HepG2 (cell line): ENCODE measurements at regions not wholly inside any gene's neighbourhood (a gene's known extent, or its start where the extent isn't known, plus 50 kb on each side); places are given as distances from the start of the nearest gene placed in this dataset.

Experiments
- ATAC-seq: fragments of 200-7000 bp; cut with Tn5 transposase; 3 replicates; pipeline ENCODE4 v1.9.1; 2020; ENCODE audit warnings: mild to moderate bottlenecking, moderate library complexity
- BruUV-seq: library from RNA; stranded (reverse); fragments of 400-500 nt; replicated peaks from 2 replicates; lab custom pipeline; 2021; lab: Mats Ljungman, UMichigan
- CTCF ChIA-PET: fragments of 300-600 bp; formaldehyde crosslinking; extraction: SDS; loops from one replicate; lab custom pipeline; 2021; ENCODE audit warnings: low total read pairs, inconsistent platforms, low intra/inter-chr PET ratio; lab: Yijun Ruan, JAX
- POLR2A ChIA-PET: fragments of 350-600 bp; sonication (Branson Sonifier 250); formaldehyde crosslinking; loops from one replicate; lab custom pipeline; 2020; ENCODE audit warnings: antibody characterized with exemption, inconsistent platforms; lab: Yijun Ruan, JAX
- DNase-seq: peaks from one replicate; pipeline ENCODE4 v3.0.0-alpha.2; 2015; ENCODE audit warnings: low spot score
- FAIRE-seq: peaks from 3 replicates; lab custom pipeline; 2011; peaks lifted over from hg19 to GRCh38; lab: Jason Lieb, UNC
- H2AFZ ChIP-seq: one replicate; pipeline ENCODE4 v1.6.1; 2011; ENCODE audit warnings: low read length, inconsistent platforms
- H3K27ac ChIP-seq: fragments of 300-600 bp; 3 replicates; pipeline ENCODE4 v1.8.0; 2011; ENCODE audit warnings: mixed run types, mild to moderate bottlenecking, mixed read lengths, low read length, inconsistent platforms; ENCODE audit not compliant: insufficient read depth; ENCODE audit errors: extremely low read length
- H3K27me3 ChIP-seq, 2 experiments: fragments of 200-600 bp in 1 of 2; 2 replicates in 1 of 2; 3 replicates in 1 of 2; pipeline versions ENCODE4 v1.6.0 to v1.8.0; 2011; ENCODE audit warnings: low read length in 2 of 2, mild to moderate bottlenecking in 2 of 2, moderate library complexity in 2 of 2, inconsistent platforms in 1 of 2; ENCODE audit not compliant: insufficient read depth in 2 of 2, control insufficient read depth in 1 of 2
- H3K36me3 ChIP-seq, 2 experiments: fragments of 200-600 bp in 1 of 2; replicated peaks in 1 of 2; 2 replicates in 1 of 2; 3 replicates in 1 of 2; pipeline versions ENCODE4 v1.5.1 to v1.8.0; 2011; ENCODE audit warnings: low read length in 2 of 2, inconsistent platforms in 1 of 2; ENCODE audit not compliant: insufficient read depth in 2 of 2, control insufficient read depth in 1 of 2
- H3K4me1 ChIP-seq: 2 replicates; pipeline ENCODE4 v1.5.1; 2012; ENCODE audit warnings: low read length, inconsistent platforms; ENCODE audit not compliant: insufficient read depth
- H3K4me2 ChIP-seq: 2 replicates; pipeline ENCODE4 v1.6.0; 2011; ENCODE audit warnings: low read depth, low read length, inconsistent platforms
- H3K4me3 ChIP-seq, 3 experiments: fragments of 200-600 bp in 1 of 3; sonication (generic), shearing (Covaris generic) in 1 of 3; replicated peaks in 1 of 3; 2 replicates each; pipeline ENCODE4 v1.5.1; 2011 to 2016; ENCODE audit warnings: low read length in 3 of 3, inconsistent platforms in 2 of 3, low read depth in 2 of 3, mild to moderate bottlenecking in 2 of 3, control low read depth in 1 of 3, mixed read lengths in 1 of 3; ENCODE audit not compliant: insufficient read depth in 1 of 3
- H3K79me2 ChIP-seq: one replicate; pipeline ENCODE4 v1.6.1; 2011; ENCODE audit warnings: low read length, inconsistent platforms; ENCODE audit not compliant: insufficient read depth
- H3K9ac ChIP-seq: 2 replicates; pipeline ENCODE4 v1.6.0; 2011; ENCODE audit warnings: mild to moderate bottlenecking, low read depth, low read length, inconsistent platforms; ENCODE audit not compliant: insufficient read depth
- H3K9me3 ChIP-seq: 2 replicates; pipeline ENCODE4 v1.5.1; 2012; ENCODE audit warnings: mild to moderate bottlenecking, low read length
- H4K20me1 ChIP-seq: 2 replicates; pipeline ENCODE4 v1.6.0; 2011; ENCODE audit warnings: inconsistent platforms, mild to moderate bottlenecking, low read length, moderate library complexity; ENCODE audit not compliant: insufficient read depth
- ELF1 ChIP-seq: sonication (generic); formaldehyde crosslinking; IDR thresholded peaks from 2 replicates; pipeline ENCODE4 v1.4.0; 2020; ENCODE audit warnings: missing genetic modification reagents
- FOSL1 ChIP-seq: sonication (generic); formaldehyde crosslinking; IDR thresholded peaks from 2 replicates; pipeline ENCODE4 v1.9.0; 2021; ENCODE audit warnings: missing genetic modification reagents, borderline replicate concordance
- FOSL2 ChIP-seq: sonication (generic); formaldehyde crosslinking; IDR thresholded peaks from 2 replicates; pipeline ENCODE4 v1.4.0; 2020; ENCODE audit warnings: missing genetic modification reagents
- GPN1 ChIP-seq: sonication (generic); formaldehyde crosslinking; IDR thresholded peaks from 2 replicates; pipeline ENCODE4 v1.5.1; 2020; ENCODE audit warnings: missing genetic modification reagents, borderline replicate concordance
- HOXA7 ChIP-seq: sonication (generic); formaldehyde crosslinking; IDR thresholded peaks from 2 replicates; pipeline ENCODE4 v1.8.1; 2022; ENCODE audit warnings: mild to moderate bottlenecking, missing genetic modification reagents, moderate library complexity
- MIER2 ChIP-seq: IDR thresholded peaks from 2 replicates; pipeline ENCODE4 v1.6.1; 2016; ENCODE audit warnings: missing biosample characterization, missing genetic modification reagents
- MIXL1 ChIP-seq: IDR thresholded peaks from 2 replicates; pipeline ENCODE4 v1.6.1; 2016
- SP5 ChIP-seq: IDR thresholded peaks from 2 replicates; pipeline ENCODE4 v1.6.1; 2016; ENCODE audit warnings: low read depth, borderline replicate concordance
- WGBS: methylation state at CpG from one replicate; pipeline ENCODE4 v1.1.6; 2017; ENCODE audit warnings: low lambda C conversion rate; 5-methylcytosine and 5-hydroxymethylcytosine counted together
- in situ Hi-C: cut with HindIII; loops from 2 replicates; pipeline ENCODE4 v1.10.0; 2017; ENCODE audit warnings: low pct_unique_long_range_greater_than_20kb; ENCODE audit not compliant: extremely low pct_ligation_motif_present
- intact Hi-C: fragments of 100-400 bp; cut with micrococcal nuclease; formaldehyde crosslinking; loops from one replicate; pipeline ENCODE4 v1.10.0; 2022; ENCODE audit not compliant: unreplicated experiment
- TF ChIP-seq, protein P1 (sequence below): sonication (generic); formaldehyde crosslinking; IDR thresholded peaks from 2 replicates; pipeline ENCODE4 v1.4.0; 2020; ENCODE audit warnings: missing genetic modification reagents
- TF ChIP-seq, protein P2 (sequence below): sonication (generic); formaldehyde crosslinking; IDR thresholded peaks from 2 replicates; pipeline ENCODE4 v1.4.0; 2020; ENCODE audit warnings: missing genetic modification reagents
- TF ChIP-seq, protein P3 (sequence below): sonication (generic); formaldehyde crosslinking; conservative IDR thresholded peaks from 2 replicates; pipeline ENCODE4 v1.4.0; 2020; ENCODE audit warnings: mild to moderate bottlenecking, missing genetic modification reagents, moderate library complexity

DNA sequence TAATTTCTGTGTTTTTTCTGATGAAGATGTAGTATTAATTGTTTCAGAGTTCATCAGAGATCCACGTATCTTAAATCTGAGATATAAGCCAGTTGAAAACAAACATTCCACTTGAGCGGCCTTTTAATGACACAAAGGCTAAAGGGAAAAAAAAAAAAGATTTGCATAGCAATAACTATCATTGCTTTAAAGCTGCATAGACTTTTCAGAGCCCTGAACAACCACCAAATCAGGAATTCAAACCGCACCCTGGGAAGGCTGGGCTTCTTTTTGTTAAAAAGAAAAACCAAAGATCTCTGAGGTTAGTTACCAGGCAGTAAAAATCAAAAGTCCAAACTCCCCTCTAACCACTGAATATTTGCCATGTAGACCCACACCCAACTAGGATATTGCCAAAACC is 206.0 kb downstream of the HHIP start (continued):
- TF ChIP-seq, protein P1, sequence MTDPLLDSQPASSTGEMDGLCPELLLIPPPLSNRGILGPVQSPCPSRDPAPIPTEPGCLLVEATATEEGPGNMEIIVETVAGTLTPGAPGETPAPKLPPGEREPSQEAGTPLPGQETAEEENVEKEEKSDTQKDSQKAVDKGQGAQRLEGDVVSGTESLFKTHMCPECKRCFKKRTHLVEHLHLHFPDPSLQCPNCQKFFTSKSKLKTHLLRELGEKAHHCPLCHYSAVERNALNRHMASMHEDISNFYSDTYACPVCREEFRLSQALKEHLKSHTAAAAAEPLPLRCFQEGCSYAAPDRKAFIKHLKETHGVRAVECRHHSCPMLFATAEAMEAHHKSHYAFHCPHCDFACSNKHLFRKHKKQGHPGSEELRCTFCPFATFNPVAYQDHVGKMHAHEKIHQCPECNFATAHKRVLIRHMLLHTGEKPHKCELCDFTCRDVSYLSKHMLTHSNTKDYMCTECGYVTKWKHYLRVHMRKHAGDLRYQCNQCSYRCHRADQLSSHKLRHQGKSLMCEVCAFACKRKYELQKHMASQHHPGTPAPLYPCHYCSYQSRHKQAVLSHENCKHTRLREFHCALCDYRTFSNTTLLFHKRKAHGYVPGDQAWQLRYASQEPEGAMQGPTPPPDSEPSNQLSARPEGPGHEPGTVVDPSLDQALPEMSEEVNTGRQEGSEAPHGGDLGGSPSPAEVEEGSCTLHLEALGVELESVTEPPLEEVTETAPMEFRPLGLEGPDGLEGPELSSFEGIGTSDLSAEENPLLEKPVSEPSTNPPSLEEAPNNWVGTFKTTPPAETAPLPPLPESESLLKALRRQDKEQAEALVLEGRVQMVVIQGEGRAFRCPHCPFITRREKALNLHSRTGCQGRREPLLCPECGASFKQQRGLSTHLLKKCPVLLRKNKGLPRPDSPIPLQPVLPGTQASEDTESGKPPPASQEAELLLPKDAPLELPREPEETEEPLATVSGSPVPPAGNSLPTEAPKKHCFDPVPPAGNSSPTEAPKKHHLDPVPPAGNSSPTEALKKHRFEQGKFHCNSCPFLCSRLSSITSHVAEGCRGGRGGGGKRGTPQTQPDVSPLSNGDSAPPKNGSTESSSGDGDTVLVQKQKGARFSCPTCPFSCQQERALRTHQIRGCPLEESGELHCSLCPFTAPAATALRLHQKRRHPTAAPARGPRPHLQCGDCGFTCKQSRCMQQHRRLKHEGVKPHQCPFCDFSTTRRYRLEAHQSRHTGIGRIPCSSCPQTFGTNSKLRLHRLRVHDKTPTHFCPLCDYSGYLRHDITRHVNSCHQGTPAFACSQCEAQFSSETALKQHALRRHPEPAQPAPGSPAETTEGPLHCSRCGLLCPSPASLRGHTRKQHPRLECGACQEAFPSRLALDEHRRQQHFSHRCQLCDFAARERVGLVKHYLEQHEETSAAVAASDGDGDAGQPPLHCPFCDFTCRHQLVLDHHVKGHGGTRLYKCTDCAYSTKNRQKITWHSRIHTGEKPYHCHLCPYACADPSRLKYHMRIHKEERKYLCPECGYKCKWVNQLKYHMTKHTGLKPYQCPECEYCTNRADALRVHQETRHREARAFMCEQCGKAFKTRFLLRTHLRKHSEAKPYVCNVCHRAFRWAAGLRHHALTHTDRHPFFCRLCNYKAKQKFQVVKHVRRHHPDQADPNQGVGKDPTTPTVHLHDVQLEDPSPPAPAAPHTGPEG (CRISPR knock-in tag): no peak
- TF ChIP-seq, all 625 proteins: peak for 0

DNA sequence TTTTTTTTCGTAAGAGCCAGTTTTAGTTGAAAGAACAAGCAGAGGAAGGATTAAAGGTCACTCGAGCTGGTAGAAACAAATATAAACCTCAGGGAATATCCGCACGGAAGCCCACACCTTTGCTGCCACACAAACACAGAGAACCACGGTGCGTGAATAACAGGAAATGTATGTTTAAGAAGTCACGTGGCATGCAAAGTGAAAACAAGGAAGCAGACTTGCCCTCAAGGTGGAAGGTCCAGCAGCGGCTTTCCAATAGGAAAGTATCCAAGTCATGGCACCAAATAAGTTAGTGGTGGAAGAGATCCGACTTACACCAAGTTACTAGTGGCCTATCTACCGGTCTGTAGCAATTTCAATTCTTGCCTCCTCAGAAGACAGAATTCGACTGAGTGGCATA is 215.5 kb downstream of the HHIP start:
- 10% methylated on average over 11 of the region's 11 CpGs for WGBS
- no peak overlapping the region for H3K27ac ChIP-seq
- H3K4me1 ChIP-seq: peaks cover 16% of the 10 kb centered on the region
- FAIRE-seq (peak; percentile 60), DNase-seq (peak; percentile 25), ATAC-seq (peak; percentile 83)
- intact Hi-C loops (no loop called here), in situ Hi-C loops (no loop called here)
- BruUV-seq: no TSS peak
- H3K4me3 ChIP-seq: peak overlapping the region; percentile 19 to 47 (median 36); a peak in 5 of 6 replicates
- H3K79me2 ChIP-seq: no peaks in the 10 kb centered on the region
- ChIA-PET POLR2A (interaction anchor here (0.8 kb wide), 1 partner anchor 237 kb away, joined by 3 read pairs; the partner anchor contains the start of genes ABCE1 and ANAPC10), CTCF (no interaction called here)
- H3K9me3 ChIP-seq: peaks cover 17% of the 10 kb centered on the region
- H3K36me3 ChIP-seq: no peaks in the 10 kb centered on the region
- H3K27me3 ChIP-seq: no peaks in the 10 kb centered on the region
- H3K4me2 ChIP-seq: peak overlapping the region; percentile 78
- no peak overlapping the region for H3K9ac ChIP-seq
- peak overlapping the region; percentile 80 for H2AFZ ChIP-seq
- no peaks in the 10 kb centered on the region for H4K20me1 ChIP-seq
- TF ChIP-seq SP5: no peak
- TF ChIP-seq FOSL2 (CRISPR knock-in tag): peak; percentile 24; the same call in 1 of the 2 replicates
- TF ChIP-seq ELF1 (CRISPR knock-in tag): peak; percentile 57
- TF ChIP-seq HOXA7 (CRISPR knock-in tag): no peak
- peak; percentile 46; the same call in 1 of the 2 replicates for TF ChIP-seq MIXL1 (CRISPR knock-in tag)
- TF ChIP-seq, protein P2, sequence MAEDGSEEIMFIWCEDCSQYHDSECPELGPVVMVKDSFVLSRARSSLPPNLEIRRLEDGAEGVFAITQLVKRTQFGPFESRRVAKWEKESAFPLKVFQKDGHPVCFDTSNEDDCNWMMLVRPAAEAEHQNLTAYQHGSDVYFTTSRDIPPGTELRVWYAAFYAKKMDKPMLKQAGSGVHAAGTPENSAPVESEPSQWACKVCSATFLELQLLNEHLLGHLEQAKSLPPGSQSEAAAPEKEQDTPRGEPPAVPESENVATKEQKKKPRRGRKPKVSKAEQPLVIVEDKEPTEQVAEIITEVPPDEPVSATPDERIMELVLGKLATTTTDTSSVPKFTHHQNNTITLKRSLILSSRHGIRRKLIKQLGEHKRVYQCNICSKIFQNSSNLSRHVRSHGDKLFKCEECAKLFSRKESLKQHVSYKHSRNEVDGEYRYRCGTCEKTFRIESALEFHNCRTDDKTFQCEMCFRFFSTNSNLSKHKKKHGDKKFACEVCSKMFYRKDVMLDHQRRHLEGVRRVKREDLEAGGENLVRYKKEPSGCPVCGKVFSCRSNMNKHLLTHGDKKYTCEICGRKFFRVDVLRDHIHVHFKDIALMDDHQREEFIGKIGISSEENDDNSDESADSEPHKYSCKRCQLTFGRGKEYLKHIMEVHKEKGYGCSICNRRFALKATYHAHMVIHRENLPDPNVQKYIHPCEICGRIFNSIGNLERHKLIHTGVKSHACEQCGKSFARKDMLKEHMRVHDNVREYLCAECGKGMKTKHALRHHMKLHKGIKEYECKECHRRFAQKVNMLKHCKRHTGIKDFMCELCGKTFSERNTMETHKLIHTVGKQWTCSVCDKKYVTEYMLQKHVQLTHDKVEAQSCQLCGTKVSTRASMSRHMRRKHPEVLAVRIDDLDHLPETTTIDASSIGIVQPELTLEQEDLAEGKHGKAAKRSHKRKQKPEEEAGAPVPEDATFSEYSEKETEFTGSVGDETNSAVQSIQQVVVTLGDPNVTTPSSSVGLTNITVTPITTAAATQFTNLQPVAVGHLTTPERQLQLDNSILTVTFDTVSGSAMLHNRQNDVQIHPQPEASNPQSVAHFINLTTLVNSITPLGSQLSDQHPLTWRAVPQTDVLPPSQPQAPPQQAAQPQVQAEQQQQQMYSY (CRISPR knock-in tag): peak; percentile 87
- no peak for TF ChIP-seq FOSL1 (CRISPR knock-in tag)
- no peak for TF ChIP-seq MIER2 (CRISPR knock-in tag)
- TF ChIP-seq GPN1 (CRISPR knock-in tag): no peak
- TF ChIP-seq, protein P3, sequence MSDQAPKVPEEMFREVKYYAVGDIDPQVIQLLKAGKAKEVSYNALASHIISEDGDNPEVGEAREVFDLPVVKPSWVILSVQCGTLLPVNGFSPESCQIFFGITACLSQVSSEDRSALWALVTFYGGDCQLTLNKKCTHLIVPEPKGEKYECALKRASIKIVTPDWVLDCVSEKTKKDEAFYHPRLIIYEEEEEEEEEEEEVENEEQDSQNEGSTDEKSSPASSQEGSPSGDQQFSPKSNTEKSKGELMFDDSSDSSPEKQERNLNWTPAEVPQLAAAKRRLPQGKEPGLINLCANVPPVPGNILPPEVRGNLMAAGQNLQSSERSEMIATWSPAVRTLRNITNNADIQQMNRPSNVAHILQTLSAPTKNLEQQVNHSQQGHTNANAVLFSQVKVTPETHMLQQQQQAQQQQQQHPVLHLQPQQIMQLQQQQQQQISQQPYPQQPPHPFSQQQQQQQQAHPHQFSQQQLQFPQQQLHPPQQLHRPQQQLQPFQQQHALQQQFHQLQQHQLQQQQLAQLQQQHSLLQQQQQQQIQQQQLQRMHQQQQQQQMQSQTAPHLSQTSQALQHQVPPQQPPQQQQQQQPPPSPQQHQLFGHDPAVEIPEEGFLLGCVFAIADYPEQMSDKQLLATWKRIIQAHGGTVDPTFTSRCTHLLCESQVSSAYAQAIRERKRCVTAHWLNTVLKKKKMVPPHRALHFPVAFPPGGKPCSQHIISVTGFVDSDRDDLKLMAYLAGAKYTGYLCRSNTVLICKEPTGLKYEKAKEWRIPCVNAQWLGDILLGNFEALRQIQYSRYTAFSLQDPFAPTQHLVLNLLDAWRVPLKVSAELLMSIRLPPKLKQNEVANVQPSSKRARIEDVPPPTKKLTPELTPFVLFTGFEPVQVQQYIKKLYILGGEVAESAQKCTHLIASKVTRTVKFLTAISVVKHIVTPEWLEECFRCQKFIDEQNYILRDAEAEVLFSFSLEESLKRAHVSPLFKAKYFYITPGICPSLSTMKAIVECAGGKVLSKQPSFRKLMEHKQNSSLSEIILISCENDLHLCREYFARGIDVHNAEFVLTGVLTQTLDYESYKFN (CRISPR knock-in tag): peak; percentile 44
